ENCODE measurements at regions not wholly inside any gene's neighbourhood (a gene's known extent, or its start where the extent isn't known, plus 50 kb on each side); places are given as distances from the start of the nearest gene placed in this dataset.

GRCh38 chr16:85201574-85201973, 89.3 kb upstream of the CIBAR2 start:
- TF ChIP-seq CTCF (IDR thresholded peaks at IDR 0.05) = no peak
- TF ChIP-seq POLR2A (IDR thresholded peaks at IDR 0.05) = no peak
